PC-9 (cell line): ENCODE measurements at regions not wholly inside any gene's neighbourhood (a gene's known extent, or its start where the extent isn't known, plus 50 kb on each side); places are given as distances from the start of the nearest gene placed in this dataset.

Experiments used
- BruUV-seq: library from RNA; stranded (reverse); fragments of 400-500 nt; replicated peaks from 2 replicates; lab custom pipeline; 2021; lab: Mats Ljungman, UMichigan
- CTCF ChIA-PET: fragments of 300-600 bp; sonication (Branson Sonifier 250); formaldehyde crosslinking; loops from one replicate; lab custom pipeline; 2022; ENCODE audit warnings: antibody characterized with exemption; lab: Charles Lee
- POLR2A ChIA-PET: fragments of 300-600 bp; sonication (Branson Sonifier 250); formaldehyde crosslinking; loops from one replicate; lab custom pipeline; 2022; ENCODE audit warnings: antibody characterized with exemption; ENCODE audit not compliant: unreplicated experiment; lab: Charles Lee
- DNase-seq, 2 experiments: peaks; one replicate each; pipeline versions ENCODE4 v3.0.0 to v3.0.0-alpha.2; 2015 to 2022; ENCODE audit warnings: mixed read lengths in 1 of 2
- H2AFZ ChIP-seq: fragments of 200-600 bp; sonication (generic); 2 replicates; pipeline ENCODE4 v1.8.1; 2017; ENCODE audit warnings: antibody characterized with exemption
- H3F3A ChIP-seq: fragments of 200-600 bp; sonication (generic); 2 replicates; pipeline ENCODE4 v1.8.1; 2017; ENCODE audit warnings: antibody characterized with exemption, mild to moderate bottlenecking, low read depth; ENCODE audit not compliant: insufficient read depth
- H3K27ac ChIP-seq: fragments of 200-600 bp; sonication (generic); 2 replicates; pipeline ENCODE4 v1.6.1; 2016; ENCODE audit warnings: mixed run types
- H3K27me3 ChIP-seq: fragments of 200-600 bp; sonication (generic); 2 replicates; pipeline ENCODE4 v1.6.1; 2016; ENCODE audit warnings: low read depth, mixed run types; ENCODE audit not compliant: insufficient read depth
- H3K36me3 ChIP-seq: fragments of 200-600 bp; sonication (generic); 2 replicates; pipeline ENCODE4 v1.6.1; 2016; ENCODE audit warnings: low read depth, mixed run types
- H3K4me1 ChIP-seq: fragments of 200-600 bp; sonication (generic); replicated peaks from 2 replicates; pipeline ENCODE4 v1.6.1; 2016; ENCODE audit warnings: mixed run types; ENCODE audit not compliant: insufficient read depth
- H3K4me2 ChIP-seq: fragments of 200-600 bp; sonication (generic); 2 replicates; pipeline ENCODE4 v1.6.1; 2017; ENCODE audit warnings: mixed run types
- H3K4me3 ChIP-seq: fragments of 200-600 bp; sonication (generic); 2 replicates; pipeline ENCODE4 v1.6.1; 2016; ENCODE audit warnings: mixed run types
- H3K79me2 ChIP-seq: fragments of 200-600 bp; sonication (generic); 2 replicates; pipeline ENCODE4 v1.6.1; 2017; ENCODE audit warnings: low read depth, mixed run types
- H3K9me2 ChIP-seq: fragments of 200-600 bp; sonication (generic); 2 replicates; pipeline ENCODE4 v1.8.1; 2017; ENCODE audit warnings: mild to moderate bottlenecking; ENCODE audit not compliant: insufficient read depth
- H3K9me3 ChIP-seq: fragments of 200-600 bp; sonication (generic); 2 replicates; pipeline ENCODE4 v1.8.1; 2016; ENCODE audit warnings: low read depth; ENCODE audit not compliant: insufficient read depth
- H4K20me1 ChIP-seq: fragments of 200-600 bp; sonication (generic); 2 replicates; pipeline ENCODE4 v1.8.1; 2017; ENCODE audit not compliant: insufficient read depth
- CTCF ChIP-seq: fragments of 200-600 bp; sonication (generic); conservative IDR thresholded peaks from 2 replicates; pipeline ENCODE4 v1.6.1; 2017; ENCODE audit warnings: mixed run types, antibody characterized with exemption, mild to moderate bottlenecking, moderate library complexity
- EZH2 ChIP-seq: fragments of 200-600 bp; sonication (generic); IDR thresholded peaks from 2 replicates; pipeline ENCODE4 v1.8.0; 2017; ENCODE audit warnings: antibody characterized with exemption, low read depth
- intact Hi-C: fragments of 100-400 bp; cut with micrococcal nuclease; formaldehyde crosslinking; loops from one replicate; pipeline ENCODE4 v1.10.0; 2022; ENCODE audit not compliant: unreplicated experiment

GRCh38 chr9:2506321-2506720 lies 115.3 kb upstream of the VLDLR start:
- ChIA-PET POLR2A (no interaction called here), CTCF (no interaction called here)
- H3K27ac ChIP-seq: no peak overlapping the region
- H3K9me3 ChIP-seq: no peaks in the 10 kb centered on the region
- intact Hi-C loops: no loop called here
- no peak overlapping the region for H2AFZ ChIP-seq
- H4K20me1 ChIP-seq: no peaks in the 10 kb centered on the region
- H3K79me2 ChIP-seq: no peaks in the 10 kb centered on the region
- BruUV-seq: no TSS peak
- no peaks in the 10 kb centered on the region for H3K27me3 ChIP-seq
- no peaks in the 10 kb centered on the region; the same call in 1 of the 2 replicates for H3K9me2 ChIP-seq
- H3K36me3 ChIP-seq: no peaks in the 10 kb centered on the region
- H3F3A ChIP-seq: no peaks in the 10 kb centered on the region
- no peaks in the 10 kb centered on the region for H3K4me1 ChIP-seq
- H3K4me3 ChIP-seq: no peak overlapping the region
- no peak overlapping the region for H3K4me2 ChIP-seq
- no peak for DNase-seq
- TF ChIP-seq EZH2: no peak
- no peak for TF ChIP-seq CTCF

GRCh38 chr9:2523591-2523990 lies 98.0 kb upstream of the VLDLR start:
- intact Hi-C loops: no loop called here
- ChIA-PET POLR2A (no interaction called here), CTCF (no interaction called here)
- Histone ChIP-seq H3K9me3 (no peaks in the 10 kb centered on the region), H3K27me3 (no peaks in the 10 kb centered on the region), H3F3A (no peaks in the 10 kb centered on the region), H3K4me3 (no peak overlapping the region), H2AFZ (no peak overlapping the region), H3K4me2 (no peak overlapping the region), H4K20me1 (no peaks in the 10 kb centered on the region), H3K9me2 (no peaks in the 10 kb centered on the region), H3K27ac (no peak overlapping the region), H3K4me1 (no peaks in the 10 kb centered on the region), H3K36me3 (no peaks in the 10 kb centered on the region), H3K79me2 (no peaks in the 10 kb centered on the region)
- TF ChIP-seq CTCF: no peak
- no TSS peak for BruUV-seq
- no peak for DNase-seq

GRCh38 chr9:2524601-2525000 lies 97.0 kb upstream of the VLDLR start:
- no peak overlapping the region for H3K4me3 ChIP-seq
- BruUV-seq: no TSS peak
- H3F3A ChIP-seq: no peaks in the 10 kb centered on the region
- H3K79me2 ChIP-seq: no peaks in the 10 kb centered on the region
- no peaks in the 10 kb centered on the region for H3K27me3 ChIP-seq
- H3K4me1 ChIP-seq: no peaks in the 10 kb centered on the region
- no peaks in the 10 kb centered on the region for H3K36me3 ChIP-seq
- H4K20me1 ChIP-seq: no peaks in the 10 kb centered on the region
- POLR2A ChIA-PET: no interaction called here
- no peak for TF ChIP-seq CTCF
- no peak for TF ChIP-seq EZH2
- no peaks in the 10 kb centered on the region for H3K9me3 ChIP-seq
- intact Hi-C loops: no loop called here
- CTCF ChIA-PET: interaction anchor here (0.6 kb wide), 1 partner anchor 43 kb away, joined by 3 read pairs; no protein-coding TSS in a partner anchor
- H3K4me2 ChIP-seq: no peak overlapping the region
- H2AFZ ChIP-seq: no peak overlapping the region
- no peak for DNase-seq
- no peaks in the 10 kb centered on the region for H3K9me2 ChIP-seq
- H3K27ac ChIP-seq: no peak overlapping the region
